ENCODE measurements at regions not wholly inside any gene's neighbourhood (a gene's known extent, or its start where the extent isn't known, plus 50 kb on each side); places are given as distances from the start of the nearest gene placed in this dataset.

GRCh38 chrX:39941332-39941920 is 156.3 kb downstream of the BCOR start:
- no peak for DNase-seq

- no peak for DNase-seq
Observed at GRCh38 chrX:39944416-39944815, 153.3 kb downstream of the BCOR start.

- DNase-seq: no peak
Observed at GRCh38 chrX:39945709-39946108, 152.0 kb downstream of the BCOR start.

GRCh38 chrX:39946822-39947221 is 150.9 kb downstream of the BCOR start:
- DNase-seq: no peak

- no peak for DNase-seq
Observed at GRCh38 chrX:39948582-39948981, 149.2 kb downstream of the BCOR start.

- DNase-seq: no peak
Observed at GRCh38 chrX:39950018-39950688, 147.6 kb downstream of the BCOR start.

GRCh38 chrX:39952989-39953388 is 144.8 kb downstream of the BCOR start:
- DNase-seq: no peak

- DNase-seq: peak; percentile 56
Observed at GRCh38 chrX:39953879-39954278, 143.9 kb downstream of the BCOR start.

- no peak for DNase-seq
Observed at GRCh38 chrX:39954851-39955250, 142.9 kb downstream of the BCOR start.

GRCh38 chrX:39955625-39956024 is 142.1 kb downstream of the BCOR start:
- no peak for DNase-seq

- no peak for DNase-seq
Observed at GRCh38 chrX:39956803-39957394, 140.9 kb downstream of the BCOR start.

GRCh38 chrX:39957816-39958566 is 139.8 kb downstream of the BCOR start:
- no peak for DNase-seq

- no peak for DNase-seq
Observed at GRCh38 chrX:39958850-39959249, 138.9 kb downstream of the BCOR start.

- no peak for DNase-seq
Observed at GRCh38 chrX:39960219-39960618, 137.5 kb downstream of the BCOR start.

- no peak for DNase-seq
Observed at GRCh38 chrX:39961441-39961840, 136.3 kb downstream of the BCOR start.

- DNase-seq: no peak
Observed at GRCh38 chrX:39965051-39965573, 132.6 kb downstream of the BCOR start.

GRCh38 chrX:39966176-39966575 is 131.6 kb downstream of the BCOR start:
- DNase-seq: no peak

- no peak for DNase-seq
Observed at GRCh38 chrX:39967348-39967747, 130.4 kb downstream of the BCOR start.

GRCh38 chrX:39969099-39969818 is 128.5 kb downstream of the BCOR start:
- peak; percentile 37 for DNase-seq

GRCh38 chrX:39969819-39970504 is 127.8 kb downstream of the BCOR start:
- DNase-seq: no peak

GRCh38 chrX:39971760-39972159 is 126.0 kb downstream of the BCOR start:
- no peak for DNase-seq

- no peak for DNase-seq
Observed at GRCh38 chrX:39972340-39972739, 125.4 kb downstream of the BCOR start.
